Vagina (tissue), 2 donors: ENCODE measurements at regions not wholly inside any gene's neighbourhood (a gene's known extent, or its start where the extent isn't known, plus 50 kb on each side); places are given as distances from the start of the nearest gene placed in this dataset.

Source experiments
- CTCF ChIP-seq, 3 experiments: fragments of 450-650 bp in 2 of 3; fragments of 200-600 bp in 1 of 3; sonication (generic) in 1 of 3; IDR thresholded peaks; one replicate each; pipeline ENCODE4 v1.5.1; 2017 to 2019; ENCODE audit warnings: antibody characterized with exemption in 3 of 3, mild to moderate bottlenecking in 2 of 3, moderate library complexity in 2 of 3
- POLR2A ChIP-seq, 2 donors: fragments of 450-650 bp; IDR thresholded peaks; one replicate each; pipeline ENCODE4 v1.6.1; 2017; ENCODE audit warnings: antibody characterized with exemption in 2 of 2, mild to moderate bottlenecking in 2 of 2, moderate library complexity in 2 of 2
- POLR2AphosphoS5 ChIP-seq, 2 donors: sonication (generic); formaldehyde crosslinking; IDR thresholded peaks; one replicate each; pipeline ENCODE4 v1.9.0; 2017; ENCODE audit warnings: antibody characterized with exemption in 2 of 2, mild to moderate bottlenecking in 2 of 2, low read depth in 1 of 2; ENCODE audit not compliant: insufficient read depth in 1 of 2

- TF ChIP-seq POLR2A (IDR thresholded peaks at IDR 0.05) (no peak), CTCF (IDR thresholded peaks at IDR 0.05) (no peak), POLR2AphosphoS5 (IDR thresholded peaks at IDR 0.05; ENCODE audit: insufficient read depth in 1 of 2, low read depth in 1 of 2) (no peak)
Observed at GRCh38 chr18:67081482-67082211, 434.9 kb downstream of the DSEL start.
